A549 (cell line): ENCODE measurements at regions not wholly inside any gene's neighbourhood (a gene's known extent, or its start where the extent isn't known, plus 50 kb on each side); places are given as distances from the start of the nearest gene placed in this dataset.

Experiments
- ATAC-seq, 2 experiments: fragments of 200-7000 bp in 1 of 2; fragments of >200 bp in 1 of 2; cut with Nextera tagmentation in 1 of 2; cut with Tn5 transposase in 1 of 2; 3 replicates each; pipeline versions ENCODE4 v1.8.0 to v1.9.1; 2018 to 2020; ENCODE audit warnings: mild to moderate bottlenecking in 1 of 2, moderate library complexity in 1 of 2
- CTCF ChIA-PET: fragments of 300-600 bp; sonication (Branson Sonifier 250); formaldehyde crosslinking; extraction: SDS; loops from one replicate; lab custom pipeline; 2021; ENCODE audit warnings: antibody characterized with exemption, inconsistent platforms; lab: Yijun Ruan, JAX
- POLR2A ChIA-PET: fragments of 350-600 bp; formaldehyde crosslinking; extraction: SDS; loops from one replicate; lab custom pipeline; 2021; ENCODE audit warnings: antibody characterized with exemption, inconsistent platforms; lab: Yijun Ruan, JAX
- DNase-seq, 2 experiments: peaks; one replicate each; pipeline versions ENCODE4 v3.0.0 to v3.0.0-alpha.2; 2011 to 2016; ENCODE audit warnings: low read depth in 1 of 2, low spot score in 1 of 2
- FAIRE-seq: peaks from 2 replicates; lab custom pipeline; 2011; peaks lifted over from hg19 to GRCh38; lab: Jason Lieb, UNC
- H3K27ac ChIP-seq, 2 experiments: fragments of >200 bp; sonication (Bioruptor Twin); formaldehyde crosslinking; 3 replicates each; pipeline ENCODE4 v1.5.1; 2016 to 2017
- H3K4me1 ChIP-seq: fragments of >200 bp; sonication (Bioruptor Twin); formaldehyde crosslinking; 3 replicates; pipeline ENCODE4 v1.6.1; 2016
- H3K4me2 ChIP-seq: fragments of >200 bp; sonication (Bioruptor Twin); formaldehyde crosslinking; 3 replicates; pipeline ENCODE4 v1.6.1; 2016
- H3K4me3 ChIP-seq: fragments of >200 bp; sonication (Bioruptor Twin); formaldehyde crosslinking; 3 replicates; pipeline ENCODE4 v1.5.1; 2016
- H3K9me3 ChIP-seq: fragments of >200 bp; sonication (Bioruptor Twin); formaldehyde crosslinking; 3 replicates; pipeline ENCODE4 v1.6.1; 2016
- CEBPB ChIP-seq, 2 experiments: fragments of >200 bp in 1 of 2; sonication (Bioruptor Twin) in 1 of 2; formaldehyde crosslinking in 1 of 2; IDR thresholded peaks; 2 replicates each; pipeline ENCODE4 v1.6.1; 2012 to 2016
- CTCF ChIP-seq: fragments of >200 bp; sonication (Bioruptor Twin); formaldehyde crosslinking; IDR thresholded peaks from 3 replicates; pipeline ENCODE4 v1.5.1; 2016
- E2F6 ChIP-seq: IDR thresholded peaks from 2 replicates; pipeline ENCODE4 v1.6.1; 2012; ENCODE audit warnings: low read depth, borderline replicate concordance
- EHF ChIP-seq: fragments of 250-450 bp; sonication (Bioruptor Pico); IDR thresholded peaks from 2 replicates; pipeline ENCODE4 v1.5.0; 2020; ENCODE audit warnings: mild to moderate bottlenecking
- EHMT2 ChIP-seq: fragments of 200-600 bp; sonication (generic); IDR thresholded peaks from 2 replicates; pipeline ENCODE4 v1.6.1; 2016; ENCODE audit warnings: antibody characterized with exemption, low read depth, mild to moderate bottlenecking, moderate library complexity
- EP300 ChIP-seq, 2 experiments: fragments of >200 bp; sonication (Bioruptor Twin); formaldehyde crosslinking; IDR thresholded peaks; 2 replicates in 1 of 2; 3 replicates in 1 of 2; pipeline ENCODE4 v1.6.1; 2016 to 2017
- FOSB ChIP-seq: fragments of 250-450 bp; sonication (Bioruptor Pico); IDR thresholded peaks from 2 replicates; pipeline ENCODE4 v1.5.0; 2020; ENCODE audit warnings: mild to moderate bottlenecking, moderate library complexity
- FOXS1 ChIP-seq: fragments of 250-450 bp; sonication (Bioruptor Pico); IDR thresholded peaks from 2 replicates; pipeline ENCODE4 v1.5.0; 2020; ENCODE audit warnings: mild to moderate bottlenecking, moderate library complexity
- GATA3 ChIP-seq: IDR thresholded peaks from 2 replicates; pipeline ENCODE4 v1.6.1; 2012; ENCODE audit warnings: borderline replicate concordance
- HEYL ChIP-seq: fragments of 250-450 bp; sonication (Bioruptor Pico); IDR thresholded peaks from 2 replicates; pipeline ENCODE4 v1.8.0; 2021; ENCODE audit warnings: mild to moderate bottlenecking, moderate library complexity
- HMGXB4 ChIP-seq: fragments of 250-450 bp; sonication (Bioruptor Pico); IDR thresholded peaks from 2 replicates; pipeline ENCODE4 v1.5.0; 2021; ENCODE audit warnings: mild to moderate bottlenecking, moderate library complexity, borderline replicate concordance
- HOXB13 ChIP-seq: fragments of 250-450 bp; sonication (Bioruptor Pico); IDR thresholded peaks from 2 replicates; pipeline ENCODE4 v1.5.0; 2020; ENCODE audit warnings: low read depth, mild to moderate bottlenecking, moderate library complexity
- HOXB5 ChIP-seq: fragments of 250-450 bp; sonication (Bioruptor Pico); IDR thresholded peaks from 2 replicates; pipeline ENCODE4 v1.5.0; 2020; ENCODE audit warnings: mild to moderate bottlenecking, moderate library complexity
- JUNB ChIP-seq: fragments of >200 bp; sonication (Bioruptor Twin); formaldehyde crosslinking; IDR thresholded peaks from 2 replicates; pipeline ENCODE4 v1.6.1; 2016
- KDM1A ChIP-seq: fragments of 200-600 bp; sonication (generic); IDR thresholded peaks from 2 replicates; pipeline ENCODE4 v1.6.1; 2016; ENCODE audit warnings: low read depth, mild to moderate bottlenecking
- MAFK ChIP-seq: fragments of 450-650 bp; IDR thresholded peaks from 2 replicates; pipeline ENCODE4 v1.6.1; 2014; ENCODE audit not compliant: partially characterized antibody
- MAX ChIP-seq: IDR thresholded peaks from 2 replicates; pipeline ENCODE4 v1.6.1; 2012
- NFE2L2 ChIP-seq: fragments of 150-350 bp; conservative IDR thresholded peaks from 2 replicates; pipeline ENCODE4 v1.6.1; 2014; ENCODE audit warnings: low read length
- PBX3 ChIP-seq: IDR thresholded peaks from 2 replicates; pipeline ENCODE4 v1.6.1; 2012
- PHF8 ChIP-seq: fragments of 200-600 bp; sonication (generic); IDR thresholded peaks from 2 replicates; pipeline ENCODE4 v1.6.1; 2016; ENCODE audit warnings: low read depth, mild to moderate bottlenecking, antibody characterized with exemption, moderate library complexity, borderline replicate concordance
- POLR2AphosphoS2 ChIP-seq: conservative IDR thresholded peaks from 2 replicates; pipeline ENCODE4 v1.6.1; 2012; ENCODE audit warnings: low read length, improper control_type of control experiment, inconsistent platforms
- RAD21 ChIP-seq, 2 experiments: fragments of >200 bp in 1 of 2; sonication (Bioruptor Twin) in 1 of 2; formaldehyde crosslinking in 1 of 2; IDR thresholded peaks in 1 of 2; conservative IDR thresholded peaks in 1 of 2; 2 replicates in 1 of 2; 3 replicates in 1 of 2; pipeline ENCODE4 v1.6.1; 2012 to 2018; ENCODE audit warnings: inconsistent platforms in 1 of 2
- RCOR1 ChIP-seq: fragments of 150-350 bp; IDR thresholded peaks from 2 replicates; pipeline ENCODE4 v1.6.1; 2014; ENCODE audit warnings: antibody characterized with exemption, low read length, low read depth
- RFX5 ChIP-seq: fragments of 450-650 bp; IDR thresholded peaks from 2 replicates; pipeline ENCODE4 v1.7.1; 2014; ENCODE audit warnings: antibody characterized with exemption, mild to moderate bottlenecking, moderate library complexity
- RNF2 ChIP-seq: fragments of 200-600 bp; sonication (generic); IDR thresholded peaks from 2 replicates; pipeline ENCODE4 v1.6.1; 2016; ENCODE audit warnings: low read depth, mild to moderate bottlenecking, antibody characterized with exemption, moderate library complexity, borderline replicate concordance
- ZFP36 ChIP-seq: fragments of 450-650 bp; IDR thresholded peaks from 2 replicates; pipeline ENCODE4 v1.6.1; 2014; ENCODE audit warnings: borderline replicate concordance; ENCODE audit not compliant: partially characterized antibody
- ZSCAN20 ChIP-seq: fragments of 250-450 bp; sonication (Bioruptor Pico); IDR thresholded peaks from 2 replicates; pipeline ENCODE4 v1.8.0; 2022; ENCODE audit warnings: mild to moderate bottlenecking, moderate library complexity
- WGBS: methylation state at CpG from one replicate; pipeline ENCODE4 v1.1.6; 2017; ENCODE audit errors: missing lambda C conversion rate; 5-methylcytosine and 5-hydroxymethylcytosine counted together

- Histone ChIP-seq H3K4me1 (no peaks in the 10 kb centered on the region), H3K9me3 (no peaks in the 10 kb centered on the region), H3K4me2 (no peak overlapping the region), H3K4me3 (no peak overlapping the region), H3K27ac (no peak overlapping the region)
- no peak for ATAC-seq
- no peak for TF ChIP-seq HMGXB4 (CRISPR knock-in tag)
- TF ChIP-seq MAFK = no peak
- no peak for TF ChIP-seq CEBPB (IDR thresholded peaks at IDR 0.05)
- TF ChIP-seq MAX = no peak
- TF ChIP-seq EHF = no peak
- TF ChIP-seq PBX3 = no peak
- no peak for TF ChIP-seq HEYL (CRISPR knock-in tag)
- no peak for TF ChIP-seq FOSB (CRISPR knock-in tag)
- TF ChIP-seq RNF2 = no peak
- no peak for TF ChIP-seq HOXB5 (CRISPR knock-in tag)
- no peak for TF ChIP-seq POLR2AphosphoS2
- no peak for TF ChIP-seq RFX5
- no peak for TF ChIP-seq ZFP36
- TF ChIP-seq RAD21 (conservative IDR thresholded peaks at IDR 0.05 in 1 of 2, IDR thresholded peaks at IDR 0.05 in 1 of 2) = no peak
- TF ChIP-seq GATA3 = no peak
- no peak for TF ChIP-seq EP300 (IDR thresholded peaks at IDR 0.05)
- TF ChIP-seq EHMT2 = no peak
- TF ChIP-seq KDM1A = no peak
- TF ChIP-seq CTCF = no peak
- WGBS = 8% methylated on average over 5 of the region's 5 CpGs
- ChIA-PET POLR2A (no interaction called here), CTCF (no interaction called here)
- no peak for DNase-seq
- FAIRE-seq = no peak
These were observed 139.3 kb upstream of the NTF3 start for GRCh38 chr12:5292651-5293050.

- ATAC-seq (no peak), FAIRE-seq (no peak), DNase-seq (no peak)
- CTCF ChIA-PET = no interaction called here
- POLR2A ChIA-PET = no interaction called here
- Histone ChIP-seq H3K9me3 (no peaks in the 10 kb centered on the region), H3K4me1 (no peaks in the 10 kb centered on the region), H3K27ac (no peak overlapping the region), H3K4me3 (no peak overlapping the region), H3K4me2 (no peak overlapping the region)
- no peak for TF ChIP-seq HOXB13 (CRISPR knock-in tag)
- no peak for TF ChIP-seq RNF2
- TF ChIP-seq FOXS1 (CRISPR knock-in tag) = no peak
- TF ChIP-seq RCOR1 = no peak
- no peak for TF ChIP-seq ZSCAN20 (CRISPR knock-in tag)
- TF ChIP-seq E2F6 = no peak
- no peak for TF ChIP-seq NFE2L2
- TF ChIP-seq PHF8 = no peak
- no peak for TF ChIP-seq JUNB
- no peak for TF ChIP-seq EHMT2
- TF ChIP-seq PBX3 = no peak
- WGBS = 2% methylated on average over 2 of the region's 2 CpGs
These were observed 138.1 kb upstream of the NTF3 start for GRCh38 chr12:5293773-5294172.
